Hepatocyte (in vitro differentiated cells): ENCODE measurements at regions not wholly inside any gene's neighbourhood (a gene's known extent, or its start where the extent isn't known, plus 50 kb on each side); places are given as distances from the start of the nearest gene placed in this dataset.

Experiments
- DNase-seq: peaks from one replicate; pipeline ENCODE4 v3.0.0-alpha.2; 2016; ENCODE audit warnings: low spot score
- H2AFZ ChIP-seq: fragments of 200-600 bp; sonication (generic); 2 replicates; pipeline ENCODE4 v1.6.0; 2016; ENCODE audit warnings: antibody characterized with exemption, mild to moderate bottlenecking
- H3K27ac ChIP-seq: fragments of 200-600 bp; sonication (generic); 2 replicates; pipeline ENCODE4 v1.5.1; 2016; ENCODE audit warnings: mild to moderate bottlenecking
- H3K27me3 ChIP-seq: fragments of 200-600 bp; sonication (generic); 2 replicates; pipeline ENCODE4 v1.6.1; 2016
- H3K36me3 ChIP-seq: fragments of 200-600 bp; sonication (generic); replicated peaks from 2 replicates; pipeline ENCODE4 v1.5.1; 2016; ENCODE audit warnings: low read depth; ENCODE audit not compliant: insufficient read depth
- H3K4me1 ChIP-seq: fragments of 200-600 bp; sonication (generic); 2 replicates; pipeline ENCODE4 v1.5.1; 2016; ENCODE audit warnings: mild to moderate bottlenecking, moderate library complexity; ENCODE audit not compliant: insufficient read depth
- H3K4me2 ChIP-seq: fragments of 200-600 bp; sonication (generic); 2 replicates; pipeline ENCODE4 v1.6.0; 2016
- H3K4me3 ChIP-seq: fragments of 200-600 bp; sonication (generic); 2 replicates; pipeline ENCODE4 v1.5.1; 2016; ENCODE audit warnings: mild to moderate bottlenecking
- H3K79me2 ChIP-seq: fragments of 200-600 bp; sonication (generic); 2 replicates; pipeline ENCODE4 v1.6.0; 2017; ENCODE audit warnings: mild to moderate bottlenecking
- H3K9me2 ChIP-seq: fragments of 200-600 bp; sonication (generic); replicated peaks from 2 replicates; pipeline ENCODE4 v1.6.0; 2017; ENCODE audit warnings: mild to moderate bottlenecking; ENCODE audit not compliant: insufficient read depth
- H3K9me3 ChIP-seq: fragments of 200-600 bp; sonication (generic); 2 replicates; pipeline ENCODE4 v1.5.1; 2016; ENCODE audit warnings: low read depth, mild to moderate bottlenecking
- H4K20me1 ChIP-seq: fragments of 200-600 bp; sonication (generic); 2 replicates; pipeline ENCODE4 v1.6.0; 2016; ENCODE audit warnings: mild to moderate bottlenecking; ENCODE audit not compliant: insufficient read depth, poor library complexity, severe bottlenecking
- EZH2 ChIP-seq: fragments of 200-600 bp; sonication (generic); IDR thresholded peaks from 2 replicates; pipeline ENCODE4 v1.6.1; 2016; ENCODE audit warnings: antibody characterized with exemption, mild to moderate bottlenecking, borderline replicate concordance
- EZH2phosphoT487 ChIP-seq: fragments of 200-600 bp; sonication (generic); IDR thresholded peaks from one replicate; pipeline ENCODE4 v1.6.1; 2018; ENCODE audit warnings: antibody characterized with exemption, mild to moderate bottlenecking, low read depth, moderate library complexity; ENCODE audit not compliant: unreplicated experiment, severe bottlenecking
- WGBS: methylation state at CpG from one replicate; pipeline ENCODE4 v1.1.6; 2016; ENCODE audit warnings: low lambda C conversion rate; ENCODE audit errors: missing lambda C conversion rate; 5-methylcytosine and 5-hydroxymethylcytosine counted together
- TF ChIP-seq, protein P1 (sequence below): fragments of 200-600 bp; sonication (generic); IDR thresholded peaks from 2 replicates; pipeline ENCODE4 v1.5.1; 2016; ENCODE audit warnings: antibody characterized with exemption, mild to moderate bottlenecking; ENCODE audit not compliant: poor library complexity

DNA sequence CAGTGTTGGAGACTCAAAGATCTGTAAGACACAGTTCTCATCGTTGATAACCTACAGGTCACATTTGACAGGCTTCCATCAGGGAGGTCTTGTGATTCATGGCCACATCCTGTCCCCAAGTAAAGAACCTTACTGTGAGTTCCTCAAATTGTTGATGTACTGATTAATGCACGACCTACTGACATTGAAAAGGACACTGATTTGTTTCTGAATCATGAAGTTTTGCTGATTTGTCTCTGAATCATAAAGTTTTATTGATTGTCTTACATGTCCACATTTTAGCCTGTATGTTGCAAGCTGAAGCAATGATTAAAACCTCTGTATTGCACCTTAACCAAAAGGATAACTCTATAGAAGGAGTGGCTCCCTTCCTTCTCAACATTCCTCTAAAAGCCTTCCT lies 476.3 kb upstream of the RUNX1 start:
- Histone ChIP-seq H3K79me2 (no peaks in the 10 kb centered on the region), H4K20me1 (no peaks in the 10 kb centered on the region), H3K36me3 (no peaks in the 10 kb centered on the region), H3K4me2 (no peak overlapping the region), H3K9me2 (no peaks in the 10 kb centered on the region), H3K4me3 (no peak overlapping the region), H3K9me3 (no peaks in the 10 kb centered on the region), H2AFZ (no peak overlapping the region), H3K27ac (no peak overlapping the region), H3K27me3 (no peaks in the 10 kb centered on the region), H3K4me1 (peaks cover 8% of the 10 kb centered on the region)
- TF ChIP-seq, protein P1, sequence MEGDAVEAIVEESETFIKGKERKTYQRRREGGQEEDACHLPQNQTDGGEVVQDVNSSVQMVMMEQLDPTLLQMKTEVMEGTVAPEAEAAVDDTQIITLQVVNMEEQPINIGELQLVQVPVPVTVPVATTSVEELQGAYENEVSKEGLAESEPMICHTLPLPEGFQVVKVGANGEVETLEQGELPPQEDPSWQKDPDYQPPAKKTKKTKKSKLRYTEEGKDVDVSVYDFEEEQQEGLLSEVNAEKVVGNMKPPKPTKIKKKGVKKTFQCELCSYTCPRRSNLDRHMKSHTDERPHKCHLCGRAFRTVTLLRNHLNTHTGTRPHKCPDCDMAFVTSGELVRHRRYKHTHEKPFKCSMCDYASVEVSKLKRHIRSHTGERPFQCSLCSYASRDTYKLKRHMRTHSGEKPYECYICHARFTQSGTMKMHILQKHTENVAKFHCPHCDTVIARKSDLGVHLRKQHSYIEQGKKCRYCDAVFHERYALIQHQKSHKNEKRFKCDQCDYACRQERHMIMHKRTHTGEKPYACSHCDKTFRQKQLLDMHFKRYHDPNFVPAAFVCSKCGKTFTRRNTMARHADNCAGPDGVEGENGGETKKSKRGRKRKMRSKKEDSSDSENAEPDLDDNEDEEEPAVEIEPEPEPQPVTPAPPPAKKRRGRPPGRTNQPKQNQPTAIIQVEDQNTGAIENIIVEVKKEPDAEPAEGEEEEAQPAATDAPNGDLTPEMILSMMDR, result no peak
- TF ChIP-seq EZH2, result no peak
- no peak for TF ChIP-seq EZH2phosphoT487
- 46% methylated on average over 2 of the region's 2 CpGs for WGBS
- no peak for DNase-seq

DNA sequence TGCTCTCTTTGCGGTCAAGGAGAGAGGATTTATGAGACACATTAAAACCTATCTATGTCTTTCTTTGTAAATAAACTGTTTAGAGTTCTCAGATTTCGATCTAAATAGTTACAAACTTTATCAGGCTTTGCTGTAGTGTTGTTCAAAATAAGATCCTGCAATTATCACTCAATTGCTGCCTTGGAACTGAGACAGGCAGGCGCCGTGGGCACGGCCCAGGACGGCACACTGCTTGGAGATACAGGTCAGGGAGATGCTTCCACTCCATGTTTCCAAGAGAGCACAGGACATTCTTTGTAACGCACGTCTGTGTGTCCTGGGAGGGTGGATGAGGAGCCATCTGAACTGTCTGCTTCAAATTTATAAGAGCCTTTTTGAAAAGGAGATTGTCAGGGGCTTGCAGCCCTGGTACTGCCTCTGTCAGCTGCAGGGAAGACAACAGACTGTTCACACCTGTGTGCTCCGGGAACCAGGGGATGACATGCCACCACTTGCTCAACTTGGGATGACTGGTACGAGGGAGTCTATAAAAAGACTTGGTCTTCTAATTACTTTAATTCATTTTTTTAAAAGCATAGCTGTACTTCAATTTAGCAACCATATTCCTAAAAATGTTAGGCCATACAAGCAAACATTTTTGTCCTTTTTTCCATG lies 472.9 kb upstream of the RUNX1 start:
- H3K79me2 ChIP-seq, result no peaks in the 10 kb centered on the region
- H3K27me3 ChIP-seq, result no peaks in the 10 kb centered on the region
- no peaks in the 10 kb centered on the region for H4K20me1 ChIP-seq
- no peak overlapping the region for H2AFZ ChIP-seq
- H3K4me1 ChIP-seq, result peaks cover 7% of the 10 kb centered on the region
- TF ChIP-seq EZH2phosphoT487 (no peak), EZH2 (no peak)
- TF ChIP-seq, protein P1, result no peak
- H3K9me2 ChIP-seq, result no peaks in the 10 kb centered on the region
- H3K4me3 ChIP-seq, result no peak overlapping the region
- no peak for DNase-seq
- no peaks in the 10 kb centered on the region for H3K36me3 ChIP-seq
- 67% methylated on average over 10 of the region's 10 CpGs for WGBS
- no peak overlapping the region for H3K27ac ChIP-seq
- no peak overlapping the region for H3K4me2 ChIP-seq
- no peaks in the 10 kb centered on the region for H3K9me3 ChIP-seq

DNA sequence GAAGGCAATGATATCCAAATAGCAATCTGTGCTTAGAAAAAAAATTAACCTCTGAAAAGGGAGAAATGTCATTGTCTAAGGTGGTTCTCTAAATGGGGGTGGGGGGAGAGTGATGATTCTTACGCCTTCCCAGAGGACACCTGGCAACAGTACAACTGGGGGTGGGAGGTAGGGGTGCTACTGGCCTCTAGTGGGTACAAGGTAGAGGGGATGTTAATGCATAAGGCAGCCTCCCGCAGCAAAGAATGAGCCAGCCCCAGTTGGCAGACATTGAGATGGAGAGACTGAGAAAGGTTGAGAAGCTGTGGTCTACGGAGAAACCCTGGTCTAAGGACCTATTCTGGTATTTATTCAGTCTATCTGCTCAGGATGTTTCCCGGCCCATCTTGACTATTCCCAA lies 472.2 kb upstream of the RUNX1 start:
- WGBS, result 88% methylated on average over 4 of the region's 4 CpGs
- TF ChIP-seq EZH2phosphoT487 (no peak), EZH2 (no peak)
- TF ChIP-seq, protein P1, result no peak
- H3K4me1 ChIP-seq, result peaks cover 7% of the 10 kb centered on the region
- no peaks in the 10 kb centered on the region for H3K79me2 ChIP-seq
- DNase-seq, result no peak
- no peaks in the 10 kb centered on the region for H3K9me2 ChIP-seq
- H3K9me3 ChIP-seq, result no peaks in the 10 kb centered on the region
- no peaks in the 10 kb centered on the region for H3K36me3 ChIP-seq
- H3K27me3 ChIP-seq, result no peaks in the 10 kb centered on the region
- H3K4me2 ChIP-seq, result no peak overlapping the region
- H2AFZ ChIP-seq, result no peak overlapping the region
- H4K20me1 ChIP-seq, result no peaks in the 10 kb centered on the region
- no peak overlapping the region for H3K4me3 ChIP-seq
- no peak overlapping the region for H3K27ac ChIP-seq

DNA sequence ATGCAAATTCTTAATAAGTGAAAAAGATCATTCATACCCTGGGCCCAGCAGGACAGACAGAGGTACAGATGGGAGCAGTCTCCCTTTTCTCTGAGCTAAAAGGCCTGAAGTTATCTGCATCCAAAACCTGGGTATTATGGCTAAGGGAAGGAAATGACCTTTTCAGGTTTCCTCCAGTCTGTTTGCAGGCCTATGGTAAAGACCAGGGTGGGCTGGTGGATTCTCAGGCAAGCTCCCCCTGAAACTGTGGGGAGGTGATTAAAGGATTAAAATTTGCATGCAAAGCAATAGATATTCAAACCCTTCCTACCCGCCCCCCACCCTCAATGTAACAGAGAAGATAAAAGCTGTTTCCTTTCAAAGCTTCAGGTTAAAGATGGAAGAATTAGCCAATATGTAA lies 471.8 kb upstream of the RUNX1 start:
- WGBS, result 85% methylated on average over 1 of the region's 1 CpG
- Histone ChIP-seq H3K36me3 (no peaks in the 10 kb centered on the region), H3K4me2 (no peak overlapping the region), H3K27me3 (no peaks in the 10 kb centered on the region), H3K9me3 (no peaks in the 10 kb centered on the region), H3K79me2 (no peaks in the 10 kb centered on the region), H3K4me1 (peaks cover 7% of the 10 kb centered on the region), H3K27ac (no peak overlapping the region), H3K4me3 (no peak overlapping the region), H4K20me1 (no peaks in the 10 kb centered on the region), H3K9me2 (no peaks in the 10 kb centered on the region), H2AFZ (no peak overlapping the region)
- no peak for DNase-seq
- no peak for TF ChIP-seq EZH2
